ENCODE measurements at regions not wholly inside any gene's neighbourhood (a gene's known extent, or its start where the extent isn't known, plus 50 kb on each side); places are given as distances from the start of the nearest gene placed in this dataset.
A peak's percentile ranks its signal among the peaks of the same experiment; 100 is the strongest.

DNA sequence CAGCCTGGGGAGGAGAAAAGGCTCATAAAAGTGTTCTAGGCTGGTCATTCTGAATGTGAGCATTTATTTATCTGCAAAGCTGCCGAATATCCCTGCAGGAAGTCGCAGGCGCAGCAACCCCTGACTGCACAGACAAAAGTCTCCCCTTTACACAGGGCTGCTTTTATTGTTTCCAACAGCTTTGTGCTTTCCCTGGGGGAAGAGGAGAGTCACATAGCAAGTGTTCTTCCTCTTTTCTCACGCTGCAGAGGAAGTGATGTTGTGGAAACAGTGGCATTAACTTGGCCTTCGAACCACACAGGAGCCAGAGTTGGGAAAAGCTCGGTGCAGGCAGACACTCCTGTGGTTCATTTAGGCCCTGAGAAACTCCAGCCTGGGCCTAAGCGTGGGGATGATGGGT, 81.5 kb upstream of the BCOR start:
- DNase-seq: no peak
- intact Hi-C loops (cut with DNase I): loop anchor here in 6 of 10 donors (5.0 to 10.0 kb wide), 7 partner anchors 83 to 444 kb away; no protein-coding TSS in a partner anchor
- WGBS, 2 donors: 59 to 73% methylated on average over 7 of the region's 7 CpGs
- H3K27ac ChIP-seq: peak overlapping the region in 5 of 10 donors; percentile 55 to 74 (median 70)
- peaks cover 0 to 9% (median 0%) of the 10 kb centered on the region in 11 donors for H3K9me3 ChIP-seq
- no peak for TF ChIP-seq CTCF (IDR thresholded peaks at IDR 0.05)
- peaks cover 0 to 46% (median 0%) of the 10 kb centered on the region in 7 donors for H3K27me3 ChIP-seq
- H3K4me3 ChIP-seq: no peak overlapping the region
- peaks cover 0 to 29% (median 7%) of the 10 kb centered on the region in 9 donors for H3K4me1 ChIP-seq
- H3K36me3 ChIP-seq: no peaks in the 10 kb centered on the region
- ATAC-seq: peak in 2 of 8 donors; percentile 3 to 11

GRCh38 chrX:40177942-40178715, 80.4 kb upstream of the BCOR start:
- Histone ChIP-seq H3K4me1 (peaks cover 0 to 41% (median 18%) of the 10 kb centered on the region in 9 donors), H3K9me3 (peaks cover 0 to 5% (median 0%) of the 10 kb centered on the region in 11 donors), H3K27ac (peak overlapping the region in 6 of 10 donors; percentile 90 to 99 (median 96)), H3K4me3 (no peak overlapping the region), H3K36me3 (no peaks in the 10 kb centered on the region), H3K27me3 (peaks cover 0 to 58% (median 0%) of the 10 kb centered on the region in 7 donors)
- TF ChIP-seq CTCF (IDR thresholded peaks at IDR 0.05): no peak
- no peak for DNase-seq
- no peak for ATAC-seq
- intact Hi-C loops (cut with DNase I): loop anchor here in 6 of 10 donors (5.0 to 10.0 kb wide), 7 partner anchors 84 to 443 kb away; no protein-coding TSS in a partner anchor
- 61 to 68% methylated on average over 14 of the region's 14 CpGs for WGBS, 2 donors

DNA sequence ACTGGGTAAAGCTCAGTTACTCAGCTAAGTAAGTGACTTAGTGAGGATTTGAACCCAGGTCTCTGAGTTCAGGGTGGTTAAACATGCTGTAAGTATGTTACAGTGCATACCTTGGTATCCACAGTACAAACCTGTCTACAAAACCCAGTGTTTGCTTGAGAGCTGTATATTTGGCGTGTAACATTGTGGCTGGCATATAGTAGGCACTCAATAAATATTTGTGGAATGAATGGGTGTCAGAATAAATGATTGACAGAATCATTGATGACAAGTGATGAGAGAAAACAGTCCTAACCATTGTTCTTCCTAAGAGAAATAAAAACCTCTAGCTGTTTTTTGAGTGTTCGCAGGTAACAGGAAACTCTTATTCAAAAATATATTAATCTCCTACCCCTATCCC, 79.7 kb upstream of the BCOR start:
- TF ChIP-seq CTCF (IDR thresholded peaks at IDR 0.05): no peak
- WGBS, 2 donors: 96 to 100% methylated on average over 2 of the region's 2 CpGs
- intact Hi-C loops (cut with DNase I): loop anchor here in 6 of 10 donors (5.0 to 10.0 kb wide), 7 partner anchors 85 to 443 kb away; no protein-coding TSS in a partner anchor
- Histone ChIP-seq H3K9me3 (peaks cover 0 to 5% (median 0%) of the 10 kb centered on the region in 11 donors), H3K27me3 (peaks cover 0 to 64% (median 0%) of the 10 kb centered on the region in 7 donors), H3K4me1 (peaks cover 0 to 46% (median 19%) of the 10 kb centered on the region in 9 donors), H3K36me3 (no peaks in the 10 kb centered on the region), H3K4me3 (peak overlapping the region in 4 of 10 donors; percentile 63 to 70 (median 65)), H3K27ac (peak overlapping the region in 9 of 10 donors; percentile 90 to 99 (median 97))
- no peak for ATAC-seq
- DNase-seq: no peak

- intact Hi-C loops (cut with DNase I): loop anchor here in 6 of 10 donors (5.0 to 10.0 kb wide), 7 partner anchors 85 to 442 kb away; no protein-coding TSS in a partner anchor
- Histone ChIP-seq H3K4me3 (peak overlapping the region in 9 of 10 donors; percentile 50 to 70 (median 63)), H3K27me3 (peaks cover 0 to 68% (median 0%) of the 10 kb centered on the region in 7 donors), H3K27ac (peak overlapping the region; percentile 90 to 99 (median 98)), H3K9me3 (peaks cover 0 to 5% (median 0%) of the 10 kb centered on the region in 11 donors), H3K36me3 (no peaks in the 10 kb centered on the region), H3K4me1 (peaks cover 0 to 46% (median 19%) of the 10 kb centered on the region in 9 donors)
- 4 to 7% methylated on average over 14 of the region's 14 CpGs for WGBS, 2 donors
- DNase-seq (peak in 1 of 2 donors; percentile 28), ATAC-seq (peak in 2 of 8 donors; percentile 13 to 19)
- peak in 1 of 9 donors; percentile 10 for TF ChIP-seq CTCF (IDR thresholded peaks at IDR 0.05)
These were observed 79.3 kb upstream of the BCOR start for GRCh38 chrX:40177117-40177430.
